Vagina (tissue), 2 donors: ENCODE measurements at regions not wholly inside any gene's neighbourhood (a gene's known extent, or its start where the extent isn't known, plus 50 kb on each side); places are given as distances from the start of the nearest gene placed in this dataset.

Experiments
- DNase-seq, 2 donors: peaks; one replicate each; pipeline ENCODE4 v3.0.0-alpha.2; 2017; ENCODE audit errors: extremely low spot score in 2 of 2
- H3K27ac ChIP-seq: fragments of 200-600 bp; sonication (generic); one replicate; pipeline ENCODE4 v1.5.1; 2019
- H3K27me3 ChIP-seq: fragments of 200-600 bp; sonication (generic); one replicate; pipeline ENCODE4 v1.5.1; 2019
- H3K36me3 ChIP-seq, 2 donors: fragments of 200-600 bp; sonication (generic); one replicate each; pipeline ENCODE4 v1.5.1; 2017 to 2019
- H3K4me1 ChIP-seq: fragments of 200-600 bp; sonication (generic); one replicate; pipeline ENCODE4 v1.5.1; 2019
- H3K4me3 ChIP-seq, 2 donors: fragments of 200-600 bp; sonication (generic); 1 replicate in 1 of 2; 2 replicates in 1 of 2; pipeline ENCODE4 v1.5.1; 2016 to 2019
- H3K9me3 ChIP-seq: fragments of 200-600 bp; sonication (generic); one replicate; pipeline ENCODE4 v1.5.1; 2019
- POLR2A ChIP-seq, 2 donors: fragments of 450-650 bp; IDR thresholded peaks; one replicate each; pipeline ENCODE4 v1.6.1; 2017; ENCODE audit warnings: antibody characterized with exemption in 2 of 2, mild to moderate bottlenecking in 2 of 2, moderate library complexity in 2 of 2
- POLR2AphosphoS5 ChIP-seq, 2 donors: sonication (generic); formaldehyde crosslinking; IDR thresholded peaks; one replicate each; pipeline ENCODE4 v1.9.0; 2017; ENCODE audit warnings: antibody characterized with exemption in 2 of 2, mild to moderate bottlenecking in 2 of 2, low read depth in 1 of 2; ENCODE audit not compliant: insufficient read depth in 1 of 2
- intact Hi-C: fragments of 100-400 bp; cut with DNase I; formaldehyde crosslinking; loops from one replicate; pipeline ENCODE4 v1.15.1; 2023
- TF ChIP-seq, protein P1 (sequence below), 3 experiments: fragments of 450-650 bp in 2 of 3; fragments of 200-600 bp in 1 of 3; sonication (generic) in 1 of 3; IDR thresholded peaks; one replicate each; pipeline ENCODE4 v1.5.1; 2017 to 2019; ENCODE audit warnings: antibody characterized with exemption in 3 of 3, mild to moderate bottlenecking in 2 of 3, moderate library complexity in 2 of 3

DNA sequence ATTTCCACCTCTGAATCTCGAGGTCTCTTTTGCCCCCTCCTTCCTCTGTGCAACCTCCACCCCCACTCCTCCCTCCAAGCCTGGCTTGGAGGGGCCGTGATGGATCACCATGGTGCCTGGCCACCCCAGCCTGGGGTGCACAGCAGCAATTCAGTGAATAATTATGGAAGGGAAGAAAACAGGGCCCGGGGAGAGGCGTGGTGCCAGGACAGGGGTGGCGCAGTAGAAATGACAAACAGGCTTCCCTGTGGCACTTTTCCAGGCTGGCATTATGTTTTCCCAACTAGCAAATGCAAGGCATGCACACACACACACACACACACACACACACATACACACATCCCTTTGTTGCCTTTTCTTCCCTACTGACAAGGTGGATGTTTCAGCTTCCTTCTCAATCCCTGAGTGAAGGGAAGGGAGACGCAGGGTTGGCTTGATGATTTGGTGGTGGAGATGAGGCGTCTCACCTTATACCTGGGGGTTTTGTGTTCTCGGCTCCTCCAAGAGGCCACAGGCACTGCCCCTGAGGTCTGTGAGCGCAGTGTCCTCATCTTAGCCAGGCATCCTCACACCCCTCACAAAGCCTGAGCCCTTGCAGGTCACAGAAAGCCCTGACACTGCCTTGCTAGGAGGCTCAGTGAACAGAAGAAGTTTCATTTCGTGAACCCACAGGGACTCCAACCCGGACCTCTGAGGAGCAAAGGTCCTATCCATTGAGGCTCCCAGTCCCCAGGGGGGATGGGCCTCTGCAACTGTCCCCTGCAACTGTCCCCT lies 215.8 kb downstream of the MATN1 start:
- Histone ChIP-seq H3K4me1 (peaks cover 4% of the 10 kb centered on the region), H3K36me3 (no peaks in the 10 kb centered on the region), H3K4me3 (no peak overlapping the region), H3K27me3 (no peaks in the 10 kb centered on the region), H3K27ac (no peak overlapping the region), H3K9me3 (no peaks in the 10 kb centered on the region)
- intact Hi-C loops: no loop called here
- DNase-seq: peak; percentile 58 to 87
- no peak for TF ChIP-seq POLR2A (IDR thresholded peaks at IDR 0.05)
- TF ChIP-seq, protein P1, sequence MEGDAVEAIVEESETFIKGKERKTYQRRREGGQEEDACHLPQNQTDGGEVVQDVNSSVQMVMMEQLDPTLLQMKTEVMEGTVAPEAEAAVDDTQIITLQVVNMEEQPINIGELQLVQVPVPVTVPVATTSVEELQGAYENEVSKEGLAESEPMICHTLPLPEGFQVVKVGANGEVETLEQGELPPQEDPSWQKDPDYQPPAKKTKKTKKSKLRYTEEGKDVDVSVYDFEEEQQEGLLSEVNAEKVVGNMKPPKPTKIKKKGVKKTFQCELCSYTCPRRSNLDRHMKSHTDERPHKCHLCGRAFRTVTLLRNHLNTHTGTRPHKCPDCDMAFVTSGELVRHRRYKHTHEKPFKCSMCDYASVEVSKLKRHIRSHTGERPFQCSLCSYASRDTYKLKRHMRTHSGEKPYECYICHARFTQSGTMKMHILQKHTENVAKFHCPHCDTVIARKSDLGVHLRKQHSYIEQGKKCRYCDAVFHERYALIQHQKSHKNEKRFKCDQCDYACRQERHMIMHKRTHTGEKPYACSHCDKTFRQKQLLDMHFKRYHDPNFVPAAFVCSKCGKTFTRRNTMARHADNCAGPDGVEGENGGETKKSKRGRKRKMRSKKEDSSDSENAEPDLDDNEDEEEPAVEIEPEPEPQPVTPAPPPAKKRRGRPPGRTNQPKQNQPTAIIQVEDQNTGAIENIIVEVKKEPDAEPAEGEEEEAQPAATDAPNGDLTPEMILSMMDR (IDR thresholded peaks at IDR 0.05): no peak
- no peak for TF ChIP-seq POLR2AphosphoS5 (IDR thresholded peaks at IDR 0.05; ENCODE audit: insufficient read depth in 1 of 2, low read depth in 1 of 2)

DNA sequence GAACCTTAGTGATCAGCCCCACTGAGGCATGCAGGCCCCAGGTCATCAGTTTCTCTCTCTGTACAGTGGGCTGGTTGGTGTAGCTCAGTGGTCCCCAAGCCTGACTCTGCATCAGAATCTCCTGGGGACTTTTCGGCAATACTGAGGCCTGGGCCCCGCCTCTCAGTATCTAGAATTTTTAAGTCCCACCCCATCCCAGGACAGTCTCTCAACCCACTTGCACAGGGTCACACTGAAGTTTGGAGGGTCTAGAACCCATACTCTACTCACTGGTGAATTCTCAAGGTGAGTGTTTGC lies 216.4 kb downstream of the MATN1 start:
- Histone ChIP-seq H3K9me3 (no peaks in the 10 kb centered on the region), H3K27ac (no peak overlapping the region), H3K27me3 (no peaks in the 10 kb centered on the region), H3K4me3 (no peak overlapping the region), H3K36me3 (no peaks in the 10 kb centered on the region), H3K4me1 (no peaks in the 10 kb centered on the region)
- no peak for DNase-seq
- no peak for TF ChIP-seq POLR2AphosphoS5 (IDR thresholded peaks at IDR 0.05; ENCODE audit: insufficient read depth in 1 of 2, low read depth in 1 of 2)
- TF ChIP-seq, protein P1 (IDR thresholded peaks at IDR 0.05): no peak
- no peak for TF ChIP-seq POLR2A (IDR thresholded peaks at IDR 0.05)
- intact Hi-C loops: no loop called here

DNA sequence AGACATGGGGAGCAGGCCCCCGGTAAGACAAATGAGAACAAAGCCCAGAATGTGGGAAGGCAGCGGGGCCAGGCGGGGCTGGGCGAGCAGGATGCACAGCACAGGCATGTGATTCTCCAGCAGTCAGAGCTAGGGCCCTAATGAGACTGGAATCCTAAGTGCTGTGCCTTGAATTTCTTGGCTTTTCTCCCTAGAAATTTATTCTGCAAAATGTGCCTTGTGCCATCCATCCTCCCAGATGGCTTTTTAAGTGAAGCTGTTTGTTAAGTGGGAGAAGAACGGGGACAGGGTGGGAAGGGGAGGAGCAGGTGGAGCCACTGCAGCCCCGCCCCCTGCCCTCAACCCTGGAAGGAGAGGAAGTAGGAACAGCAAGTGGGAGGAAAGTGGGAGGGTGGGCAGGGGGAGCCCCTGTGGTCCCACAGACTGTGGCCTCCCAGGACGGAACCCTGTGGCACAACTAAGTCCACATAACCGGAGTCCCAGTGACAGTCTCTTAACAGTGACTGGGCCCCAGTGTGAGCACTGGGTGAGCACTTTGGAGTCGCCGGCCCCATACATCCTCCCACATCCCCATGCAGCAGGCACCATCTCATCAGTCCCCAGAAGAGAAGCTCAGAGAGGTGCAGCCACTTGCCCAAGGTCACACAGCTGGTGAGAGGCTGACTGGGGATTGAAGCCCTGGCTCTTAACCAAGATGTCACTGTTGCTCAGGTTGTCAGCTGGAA lies 216.9 kb downstream of the MATN1 start:
- Histone ChIP-seq H3K9me3 (no peaks in the 10 kb centered on the region), H3K27ac (no peak overlapping the region), H3K27me3 (no peaks in the 10 kb centered on the region), H3K4me3 (no peak overlapping the region), H3K36me3 (no peaks in the 10 kb centered on the region), H3K4me1 (no peaks in the 10 kb centered on the region)
- DNase-seq: no peak
- no peak for TF ChIP-seq POLR2AphosphoS5 (IDR thresholded peaks at IDR 0.05; ENCODE audit: insufficient read depth in 1 of 2, low read depth in 1 of 2)
- TF ChIP-seq POLR2A (IDR thresholded peaks at IDR 0.05): no peak
- TF ChIP-seq, protein P1 (IDR thresholded peaks at IDR 0.05): no peak
- intact Hi-C loops: no loop called here

DNA sequence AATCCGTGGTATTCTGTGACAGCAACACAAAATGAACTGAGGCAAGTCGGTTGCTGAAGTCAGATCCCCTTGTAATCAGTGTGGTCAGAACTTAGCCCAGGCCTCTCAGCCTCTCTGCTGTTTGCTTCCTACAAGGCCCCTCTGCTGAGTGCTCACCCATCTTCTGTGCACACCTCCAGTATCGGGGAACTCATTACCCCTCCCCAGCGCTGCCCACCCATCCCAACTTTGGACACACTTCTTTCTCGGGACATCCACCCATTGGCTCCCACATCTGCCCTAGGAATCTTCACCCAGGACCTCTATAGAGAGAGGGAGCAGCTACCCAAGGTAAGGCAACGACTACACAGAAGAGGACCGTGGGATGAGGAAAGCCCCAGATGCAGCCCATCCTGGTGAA lies 217.5 kb downstream of the MATN1 start:
- no peak for TF ChIP-seq POLR2A (IDR thresholded peaks at IDR 0.05)
- no peak for TF ChIP-seq POLR2AphosphoS5 (IDR thresholded peaks at IDR 0.05; ENCODE audit: insufficient read depth in 1 of 2, low read depth in 1 of 2)
- TF ChIP-seq, protein P1 (IDR thresholded peaks at IDR 0.05): no peak
- no peaks in the 10 kb centered on the region for H3K9me3 ChIP-seq
- H3K36me3 ChIP-seq: no peaks in the 10 kb centered on the region
- DNase-seq: no peak
- H3K27me3 ChIP-seq: no peaks in the 10 kb centered on the region
- no peak overlapping the region for H3K4me3 ChIP-seq
- no peak overlapping the region for H3K27ac ChIP-seq
- intact Hi-C loops: no loop called here
- H3K4me1 ChIP-seq: no peaks in the 10 kb centered on the region

DNA sequence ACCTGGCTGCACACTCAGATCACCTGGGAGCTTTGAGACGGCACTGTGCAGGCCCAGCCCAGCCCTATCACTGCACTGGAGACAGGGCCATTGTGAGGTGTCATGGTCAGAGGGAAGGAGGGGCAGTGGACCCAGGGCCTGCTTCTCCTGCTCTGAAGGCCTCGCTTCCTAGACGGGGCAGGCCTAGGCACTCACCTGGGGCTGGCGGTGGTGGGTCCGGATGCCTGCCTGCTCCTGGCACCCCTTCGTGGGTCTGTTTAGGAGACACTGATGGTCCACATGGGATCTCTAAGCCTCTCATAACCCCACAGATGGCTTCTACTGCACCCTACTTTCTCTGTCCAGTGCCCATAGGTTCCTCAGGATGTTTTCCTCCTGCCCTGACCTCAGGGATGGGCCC lies 230.9 kb downstream of the MATN1 start:
- Histone ChIP-seq H3K4me1 (no peaks in the 10 kb centered on the region), H3K4me3 (no peak overlapping the region), H3K9me3 (no peaks in the 10 kb centered on the region), H3K27ac (no peak overlapping the region), H3K36me3 (no peaks in the 10 kb centered on the region), H3K27me3 (no peaks in the 10 kb centered on the region)
- intact Hi-C loops: no loop called here
- no peak for DNase-seq
- TF ChIP-seq POLR2A (IDR thresholded peaks at IDR 0.05) (no peak), POLR2AphosphoS5 (IDR thresholded peaks at IDR 0.05; ENCODE audit: insufficient read depth in 1 of 2, low read depth in 1 of 2) (no peak)
- TF ChIP-seq, protein P1 (IDR thresholded peaks at IDR 0.05): no peak
